Endodermal cell (in vitro differentiated cells): ENCODE measurements at regions not wholly inside any gene's neighbourhood (a gene's known extent, or its start where the extent isn't known, plus 50 kb on each side); places are given as distances from the start of the nearest gene placed in this dataset.
"Not testable (repeated sequence)": the region's sequence is repeated elsewhere in the genome, so short reads cannot be mapped to it uniquely, and the experiment has no call there.

Experiments used
- DNase-seq: peaks from one replicate; pipeline ENCODE4 v3.0.0-alpha.2; 2017
- H3K27ac ChIP-seq: 2 replicates; pipeline ENCODE4 v1.5.1; 2013; ENCODE audit warnings: mild to moderate bottlenecking, low read depth, low read length, moderate library complexity
- H3K27me3 ChIP-seq: 2 replicates; pipeline ENCODE4 v1.6.1; 2013; ENCODE audit warnings: mild to moderate bottlenecking, low read length, moderate library complexity; ENCODE audit not compliant: insufficient read depth, control insufficient read depth, poor library complexity, severe bottlenecking
- H3K36me3 ChIP-seq: 2 replicates; pipeline ENCODE4 v1.7.0; 2013; ENCODE audit warnings: mild to moderate bottlenecking, low read length, moderate library complexity; ENCODE audit not compliant: control insufficient read depth, insufficient read depth
- H3K4me1 ChIP-seq: one replicate; pipeline ENCODE4 v1.7.0; 2013; ENCODE audit warnings: low read length; ENCODE audit not compliant: control insufficient read depth, insufficient read depth
- H3K4me3 ChIP-seq: 2 replicates; pipeline ENCODE4 v1.5.1; 2013; ENCODE audit warnings: mild to moderate bottlenecking, low read length, moderate library complexity
- H3K9ac ChIP-seq: 2 replicates; pipeline ENCODE4 v1.6.1; 2013; ENCODE audit warnings: mild to moderate bottlenecking, low read length, moderate library complexity; ENCODE audit not compliant: poor library complexity, severe bottlenecking; ENCODE audit errors: extremely low read depth
- H3K9me3 ChIP-seq: 2 replicates; pipeline ENCODE4 v1.6.1; 2013; ENCODE audit warnings: mild to moderate bottlenecking, low read length, moderate library complexity; ENCODE audit not compliant: control insufficient read depth
- H3K27ac Mint-ChIP-seq: 2 replicates; pipeline ENCODE4 v1.8.0; 2020; ENCODE audit warnings: mixed read lengths
- H3K27me3 Mint-ChIP-seq: 2 replicates; pipeline ENCODE4 v1.8.0; 2021; ENCODE audit warnings: mild to moderate bottlenecking, mixed read lengths; ENCODE audit not compliant: insufficient read depth
- H3K36me3 Mint-ChIP-seq: 2 replicates; pipeline ENCODE4 v1.8.0; 2020; ENCODE audit warnings: low read depth, mixed read lengths
- H3K4me1 Mint-ChIP-seq: 2 replicates; pipeline ENCODE4 v1.8.0; 2020; ENCODE audit warnings: mixed read lengths
- H3K4me3 Mint-ChIP-seq: 2 replicates; pipeline ENCODE4 v1.8.0; 2020; ENCODE audit warnings: mild to moderate bottlenecking, moderate library complexity, mixed read lengths
- H3K9me3 Mint-ChIP-seq: 2 replicates; pipeline ENCODE4 v1.8.0; 2020; ENCODE audit warnings: mild to moderate bottlenecking, mixed read lengths
- WGBS, 2 experiments: methylation state at CpG; one replicate each; pipeline versions ENCODE4 v1.1.5 to v1.1.7; 2013; ENCODE audit warnings: missing lambda C conversion rate in 2 of 2, mixed read lengths in 1 of 2; ENCODE audit not compliant: insufficient coverage in 1 of 2, insufficient read length in 1 of 2; 5-methylcytosine and 5-hydroxymethylcytosine counted together
- TF ChIP-seq, protein P1 (sequence below): fragments of 200-600 bp; sonication (generic); conservative IDR thresholded peaks from 2 replicates; pipeline ENCODE4 v1.5.0; 2021; ENCODE audit warnings: antibody characterized with exemption, mild to moderate bottlenecking

- TF ChIP-seq, protein P1, sequence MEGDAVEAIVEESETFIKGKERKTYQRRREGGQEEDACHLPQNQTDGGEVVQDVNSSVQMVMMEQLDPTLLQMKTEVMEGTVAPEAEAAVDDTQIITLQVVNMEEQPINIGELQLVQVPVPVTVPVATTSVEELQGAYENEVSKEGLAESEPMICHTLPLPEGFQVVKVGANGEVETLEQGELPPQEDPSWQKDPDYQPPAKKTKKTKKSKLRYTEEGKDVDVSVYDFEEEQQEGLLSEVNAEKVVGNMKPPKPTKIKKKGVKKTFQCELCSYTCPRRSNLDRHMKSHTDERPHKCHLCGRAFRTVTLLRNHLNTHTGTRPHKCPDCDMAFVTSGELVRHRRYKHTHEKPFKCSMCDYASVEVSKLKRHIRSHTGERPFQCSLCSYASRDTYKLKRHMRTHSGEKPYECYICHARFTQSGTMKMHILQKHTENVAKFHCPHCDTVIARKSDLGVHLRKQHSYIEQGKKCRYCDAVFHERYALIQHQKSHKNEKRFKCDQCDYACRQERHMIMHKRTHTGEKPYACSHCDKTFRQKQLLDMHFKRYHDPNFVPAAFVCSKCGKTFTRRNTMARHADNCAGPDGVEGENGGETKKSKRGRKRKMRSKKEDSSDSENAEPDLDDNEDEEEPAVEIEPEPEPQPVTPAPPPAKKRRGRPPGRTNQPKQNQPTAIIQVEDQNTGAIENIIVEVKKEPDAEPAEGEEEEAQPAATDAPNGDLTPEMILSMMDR = no peak
Measured at GRCh38 chr2:129922571-129923264, 56.7 kb upstream of the RAB6C start.

GRCh38 chr2:129923265-129924091, 56.0 kb upstream of the RAB6C start:
- Histone ChIP-seq H3K4me3 (peak overlapping the region; percentile 70), H3K4me1 (no peaks in the 10 kb centered on the region), H3K27me3 (peaks cover 25% of the 10 kb centered on the region), H3K36me3 (no peaks in the 10 kb centered on the region), H3K27ac (no peak overlapping the region), H3K9me3 (peaks cover 4% of the 10 kb centered on the region), H3K9ac (no peak overlapping the region)
- peaks cover 3% of the 10 kb centered on the region for H3K4me1 Mint-ChIP-seq
- H3K36me3 Mint-ChIP-seq = no peaks in the 10 kb centered on the region
- TF ChIP-seq, protein P1 = peak; percentile 74
- H3K9me3 Mint-ChIP-seq = peaks cover 8% of the 10 kb centered on the region
- WGBS, 2 experiments = 7 to 22% methylated on average over 5 to 29 of the region's 30 CpGs
- no peak overlapping the region for H3K27ac Mint-ChIP-seq
- peaks cover 45% of the 10 kb centered on the region for H3K27me3 Mint-ChIP-seq
- DNase-seq = peak; percentile 95
- H3K4me3 Mint-ChIP-seq = peak overlapping the region; percentile 47

More at GRCh38 chr2:129922571-129923264, 56.7 kb upstream of the RAB6C start:
- Mint-ChIP-seq H3K4me3 (peak overlapping the region; percentile 47), H3K9me3 (peaks cover 14% of the 10 kb centered on the region), H3K27ac (no peak overlapping the region), H3K4me1 (peaks cover 3% of the 10 kb centered on the region), H3K27me3 (peaks cover 48% of the 10 kb centered on the region), H3K36me3 (no peaks in the 10 kb centered on the region)
- WGBS, 2 experiments = 35 to 40% methylated on average over 10 to 21 of the region's 21 CpGs
- H3K9me3 ChIP-seq = peaks cover 11% of the 10 kb centered on the region
- H3K27ac ChIP-seq = no peak overlapping the region
- peaks cover 25% of the 10 kb centered on the region for H3K27me3 ChIP-seq
- no peak overlapping the region for H3K9ac ChIP-seq
- no peak overlapping the region for H3K4me3 ChIP-seq
- H3K36me3 ChIP-seq = no peaks in the 10 kb centered on the region
- no peaks in the 10 kb centered on the region for H3K4me1 ChIP-seq
- DNase-seq = peak; percentile 63

DNA sequence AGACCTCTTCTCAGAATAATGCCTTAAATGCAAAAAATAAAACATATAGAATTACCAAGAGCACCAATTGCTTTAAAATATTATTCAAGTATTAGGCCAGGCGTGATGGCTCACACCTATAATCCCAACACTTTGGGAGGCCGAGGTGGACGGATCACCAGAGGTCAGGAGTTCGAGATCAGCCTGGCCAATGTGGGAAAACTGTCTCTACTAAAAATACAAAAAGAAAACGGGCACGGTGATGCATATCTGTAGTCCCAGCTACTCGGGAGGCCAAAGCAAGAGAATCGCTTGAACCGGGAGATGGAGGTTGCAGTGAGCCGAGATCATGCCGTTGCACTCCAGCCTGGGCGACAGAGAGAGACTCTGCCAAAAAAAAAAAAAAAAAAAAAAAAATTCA, 55.4 kb upstream of the RAB6C start:
- Mint-ChIP-seq H3K27me3 (peaks cover 41% of the 10 kb centered on the region), H3K4me3 (peak overlapping the region; percentile 47)
- H3K27ac Mint-ChIP-seq, H3K9ac ChIP-seq, H3K36me3 ChIP-seq, H3K9me3 Mint-ChIP-seq, DNase-seq, H3K27ac ChIP-seq, H3K36me3 Mint-ChIP-seq, H3K9me3 ChIP-seq, H3K4me1 Mint-ChIP-seq, H3K4me1 ChIP-seq, H3K4me3 ChIP-seq: not testable (repeated sequence)
- H3K27me3 ChIP-seq = peaks cover 25% of the 10 kb centered on the region
- 75 to 80% methylated on average over 7 to 12 of the region's 12 CpGs for WGBS, 2 experiments
